HT-29 (cell line): ENCODE measurements at regions not wholly inside any gene's neighbourhood (a gene's known extent, or its start where the extent isn't known, plus 50 kb on each side); places are given as distances from the start of the nearest gene placed in this dataset.
A peak's percentile ranks its signal among the peaks of the same experiment; 100 is the strongest.
"Not testable (repeated sequence)": the region's sequence is repeated elsewhere in the genome, so short reads cannot be mapped to it uniquely, and the experiment has no call there.

Experiments
- DNase-seq: peaks from one replicate; pipeline ENCODE4 v3.0.0-alpha.2; 2015; ENCODE audit warnings: low spot score

- no peak for DNase-seq
Measured at GRCh38 chr5:156025656-156026055, 301.3 kb upstream of the SGCD start.

- DNase-seq = no peak
Measured at GRCh38 chr5:156031181-156031580, 295.8 kb upstream of the SGCD start.

DNA sequence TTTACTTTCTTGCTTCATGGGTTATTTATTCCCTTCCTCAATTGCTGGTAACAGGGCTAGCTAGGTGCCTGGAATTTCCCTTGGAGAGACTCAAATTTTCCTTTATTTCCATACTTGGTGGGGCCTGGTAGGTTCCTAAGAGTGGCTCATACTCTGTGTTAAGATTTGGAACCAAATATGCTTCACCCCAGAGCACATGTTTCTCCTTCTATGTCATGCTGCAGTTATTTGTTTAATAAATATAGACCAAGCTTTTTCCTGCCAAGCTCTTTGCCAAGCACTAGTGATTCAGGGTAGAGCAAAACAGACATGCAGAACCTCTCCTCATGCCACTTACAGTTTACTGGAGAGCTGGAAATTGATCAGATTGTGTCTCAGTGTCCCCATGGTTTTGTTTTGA, 290.3 kb upstream of the SGCD start:
- DNase-seq = no peak

DNA sequence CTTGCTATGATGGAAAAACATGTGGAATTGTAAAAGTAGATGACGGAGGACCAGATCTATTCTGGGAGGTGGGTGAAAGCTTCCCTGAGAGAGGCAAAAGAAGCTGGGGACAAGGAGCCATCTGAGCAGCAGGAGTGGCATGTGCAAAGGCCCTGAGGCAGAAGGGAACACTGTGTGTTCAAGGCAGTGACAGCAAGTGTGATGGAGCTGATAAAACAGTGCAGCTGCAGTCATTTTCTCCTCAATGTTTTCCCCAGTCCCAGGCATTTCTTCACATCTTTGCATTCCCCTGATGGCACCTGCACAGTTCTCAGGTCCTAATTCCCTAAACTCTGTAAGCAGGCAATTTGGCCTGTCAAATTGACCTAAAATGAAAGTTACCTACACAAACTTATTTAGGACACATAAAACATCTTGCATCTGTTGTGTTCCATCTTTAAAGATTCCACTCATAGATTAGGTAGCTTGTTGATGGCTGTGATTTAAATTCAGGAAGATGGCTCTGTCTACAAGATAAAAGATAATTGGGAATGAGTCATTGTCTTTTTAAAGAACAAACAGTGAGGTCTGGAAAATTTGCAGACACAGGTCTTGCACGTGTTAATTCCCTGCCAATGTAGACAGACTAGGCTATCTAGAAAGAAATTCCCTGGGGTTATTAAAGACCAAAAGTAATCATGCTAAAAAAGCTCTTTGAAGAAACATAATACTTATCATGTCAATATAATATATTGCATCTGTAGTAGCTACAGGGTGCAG, 289.6 kb upstream of the SGCD start:
- no peak for DNase-seq

DNA sequence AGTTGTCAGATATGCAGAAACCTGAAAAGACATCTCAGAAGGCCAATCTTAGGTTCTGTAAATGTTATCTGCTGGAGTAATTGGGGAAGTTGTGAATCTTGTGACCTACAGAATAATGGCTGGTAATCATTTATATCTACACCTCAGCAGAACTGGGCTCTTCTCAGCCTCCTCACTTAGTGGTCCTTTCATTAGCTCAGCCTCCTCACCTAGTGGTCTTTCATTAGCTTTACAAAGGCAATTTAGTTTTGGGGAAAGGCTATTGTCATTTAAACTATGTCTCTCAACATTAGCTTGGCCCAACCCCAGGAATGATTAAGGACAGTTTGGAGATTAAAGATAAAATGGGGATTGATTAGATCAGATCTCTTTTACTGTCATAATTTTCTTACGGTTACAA, 284.2 kb upstream of the SGCD start:
- DNase-seq = no peak

- DNase-seq = no peak
Measured at GRCh38 chr5:156043351-156043750, 283.6 kb upstream of the SGCD start.

DNA sequence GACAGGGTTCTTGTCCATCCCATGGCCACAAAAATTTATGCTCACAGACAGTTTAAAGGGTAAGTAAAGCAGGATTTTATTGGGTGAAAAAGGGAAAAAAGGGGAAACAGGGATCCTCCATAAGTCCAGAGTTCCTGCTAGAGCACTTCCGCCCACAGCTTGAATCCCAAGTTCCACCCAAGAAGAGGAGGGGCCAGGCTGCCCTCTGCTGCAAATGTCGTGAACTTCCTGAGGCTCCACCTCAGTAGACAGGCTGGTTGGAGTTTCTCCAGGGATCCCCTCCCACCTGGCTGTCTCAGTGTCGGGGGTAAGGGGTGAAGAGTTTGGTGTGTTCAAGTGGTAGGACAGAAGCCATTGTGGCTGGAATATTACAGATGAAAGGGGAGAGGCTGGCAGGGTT, 275.0 kb upstream of the SGCD start:
- DNase-seq = peak; percentile 28

DNA sequence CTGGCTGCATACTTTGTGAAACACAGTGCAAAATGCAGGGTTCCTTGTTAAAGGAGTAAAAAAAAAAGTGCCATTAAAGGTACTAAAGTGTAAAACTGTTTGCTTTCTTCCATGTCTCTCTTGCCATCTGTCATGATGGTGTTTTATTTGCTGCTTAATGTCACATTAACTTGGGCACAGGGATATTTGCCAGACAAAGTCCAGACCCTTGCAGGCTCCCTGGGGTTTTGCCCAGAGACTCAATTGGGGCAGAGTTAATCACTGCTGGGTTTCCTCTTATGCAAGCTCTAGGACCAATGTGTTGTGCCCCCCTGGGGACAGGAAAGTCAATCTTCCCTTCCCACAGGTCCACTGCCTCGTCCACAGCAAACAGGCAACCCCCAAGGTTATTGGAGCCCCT, 274.3 kb upstream of the SGCD start:
- DNase-seq = no peak

DNA sequence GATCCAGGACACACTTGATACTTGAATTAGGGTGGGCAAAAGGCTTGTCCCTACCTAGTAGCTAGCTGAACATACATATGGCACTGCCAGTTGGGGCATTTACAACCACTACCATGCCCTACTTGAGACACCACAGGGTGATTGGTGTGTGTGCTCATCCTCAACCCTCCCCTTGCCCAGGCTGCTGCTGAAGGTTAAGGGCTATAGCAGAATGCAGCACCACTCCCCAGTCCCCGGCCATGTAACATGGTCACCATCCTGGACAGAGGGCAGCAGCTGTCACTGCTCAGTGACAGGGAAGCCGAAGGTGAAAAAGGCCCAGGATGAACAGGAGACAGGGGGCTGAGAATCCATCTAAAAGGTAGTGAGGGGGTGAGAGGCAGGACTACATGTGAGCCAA, 273.9 kb upstream of the SGCD start:
- no peak for DNase-seq

DNA sequence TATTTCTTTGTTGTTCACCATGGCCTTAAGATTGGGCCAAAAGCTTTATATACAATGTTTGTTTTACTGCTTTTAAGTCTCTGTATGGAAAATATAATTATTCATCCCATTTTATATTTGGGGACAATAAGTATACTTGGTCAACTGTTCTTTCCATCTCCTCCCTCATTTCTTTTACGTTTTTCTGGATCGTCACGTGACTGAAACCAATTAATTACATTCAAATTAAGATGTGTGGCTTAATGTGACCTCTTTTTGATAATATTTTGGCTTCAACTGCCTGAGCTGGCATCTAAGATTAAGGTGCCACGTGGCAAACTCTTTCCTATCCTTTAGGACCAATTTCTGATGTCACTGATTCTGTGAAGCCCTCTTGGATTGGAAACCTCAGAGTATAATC, 250.1 kb upstream of the SGCD start:
- DNase-seq = no peak

DNA sequence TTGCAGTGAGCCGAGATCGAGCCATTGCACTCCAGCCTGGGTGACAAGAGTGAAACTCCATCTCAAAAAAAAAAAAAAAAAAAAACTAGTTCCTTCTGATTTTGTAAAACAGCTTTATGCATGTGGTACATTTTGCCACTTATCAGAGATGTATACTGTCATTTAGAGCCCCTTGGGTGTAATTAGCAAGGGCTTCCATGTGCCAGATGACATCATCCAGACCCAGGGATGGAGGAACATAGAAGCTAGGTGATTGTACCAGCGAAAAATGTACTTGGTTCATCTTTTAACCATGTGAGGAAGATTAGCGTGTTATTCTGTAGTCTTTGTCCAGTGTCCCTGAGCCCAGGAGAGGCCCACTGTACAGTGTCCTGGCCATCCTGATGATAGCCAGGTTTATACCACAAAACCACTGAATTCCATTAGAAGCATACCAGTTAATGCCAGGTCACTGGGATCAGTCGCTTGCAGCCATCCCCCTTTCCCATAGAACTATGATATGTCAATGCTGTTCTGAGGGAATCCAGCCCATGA, 239.3 kb upstream of the SGCD start:
- DNase-seq = no peak

- DNase-seq = not testable (repeated sequence)
Measured at GRCh38 chr5:156089955-156090940, 236.7 kb upstream of the SGCD start.

DNA sequence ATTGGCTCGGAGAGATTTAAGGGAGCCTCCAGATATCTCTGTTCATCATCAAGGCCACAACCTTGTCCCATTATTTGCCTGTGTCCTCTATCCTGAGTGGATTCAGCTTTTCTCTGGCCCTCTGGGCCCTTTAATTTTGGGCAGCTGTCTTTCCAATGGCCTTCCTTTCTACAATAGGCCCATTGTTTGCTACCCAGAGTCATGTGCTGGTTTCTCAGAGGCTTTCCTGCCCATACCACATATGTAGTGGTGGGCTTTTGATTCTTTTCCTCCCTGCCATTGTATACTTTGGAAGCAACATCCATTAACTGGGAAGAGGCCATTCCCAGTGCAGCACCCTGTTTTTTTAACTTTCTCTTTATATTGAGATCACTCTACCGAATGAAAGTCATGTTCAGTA, 233.9 kb upstream of the SGCD start:
- DNase-seq = no peak

DNA sequence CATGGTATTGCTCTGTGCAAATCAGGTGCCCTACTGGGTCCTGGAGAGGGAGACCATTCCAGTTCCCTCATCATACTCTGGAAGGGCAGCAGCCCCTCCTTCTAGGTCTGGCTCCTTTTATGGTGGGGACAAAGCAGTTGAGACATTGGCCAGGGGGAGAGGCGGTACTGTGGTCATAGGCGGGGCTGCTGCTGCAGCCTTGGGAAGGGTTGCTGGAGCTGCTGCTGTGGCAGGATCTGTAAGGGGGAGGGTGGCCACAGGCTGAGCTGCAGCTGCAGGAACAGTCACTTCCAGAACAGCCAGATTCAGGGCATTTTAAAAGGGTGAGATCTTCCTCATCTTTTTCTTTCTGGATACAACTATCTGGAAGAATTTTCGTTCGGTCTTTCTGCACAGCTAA, 233.0 kb upstream of the SGCD start:
- no peak for DNase-seq

DNA sequence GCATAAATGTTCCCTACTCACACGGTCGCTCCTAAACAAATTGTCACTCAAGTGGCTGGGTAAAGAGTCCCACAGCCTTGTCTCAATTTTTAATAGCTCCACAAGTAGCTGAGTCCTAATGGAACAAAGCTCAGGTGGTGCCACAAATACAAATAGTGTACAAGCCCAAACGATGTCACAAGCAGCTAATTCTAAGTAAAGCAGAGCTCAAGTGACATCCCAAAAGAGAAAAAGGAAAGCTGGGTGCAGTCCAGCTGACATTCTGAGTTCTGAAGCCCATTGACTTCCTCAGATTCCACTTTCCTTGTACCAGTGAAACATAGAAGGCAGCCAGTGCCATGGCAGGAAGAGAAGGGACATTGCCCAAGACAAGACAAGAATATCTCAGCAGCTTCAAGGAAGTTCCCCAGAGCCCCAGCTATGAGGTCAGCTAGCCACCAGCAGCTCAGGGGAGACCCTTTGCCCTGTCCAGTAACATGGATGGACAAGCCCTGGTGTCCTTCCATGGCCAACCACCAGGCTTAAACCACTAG, 231.2 kb upstream of the SGCD start:
- no peak for DNase-seq

GRCh38 chr5:156096259-156096658, 230.7 kb upstream of the SGCD start:
- DNase-seq = no peak

- DNase-seq = no peak
Measured at GRCh38 chr5:156103155-156103885, 223.6 kb upstream of the SGCD start.

- no peak for DNase-seq
Measured at GRCh38 chr5:156109317-156110023, 217.5 kb upstream of the SGCD start.

GRCh38 chr5:156119692-156120091, 207.3 kb upstream of the SGCD start:
- no peak for DNase-seq

DNA sequence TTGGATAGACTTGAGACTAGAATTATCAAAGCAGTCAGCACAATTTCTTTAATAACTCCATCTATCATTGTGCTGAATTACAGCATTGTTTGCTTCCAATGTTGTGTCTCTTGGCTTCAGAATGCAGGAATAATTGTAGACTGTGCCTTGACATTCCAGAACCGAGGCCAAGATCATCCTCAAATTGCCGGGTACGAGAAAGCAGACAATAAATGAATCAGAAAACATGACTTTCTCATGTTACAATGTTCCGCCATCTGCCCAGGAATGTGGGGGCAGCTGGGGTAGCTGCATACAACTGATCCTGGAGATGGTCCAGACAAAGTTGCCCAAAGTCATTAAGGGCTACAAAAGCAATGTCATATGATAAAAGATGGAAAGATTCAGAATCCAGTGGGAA, 206.2 kb upstream of the SGCD start:
- no peak for DNase-seq

GRCh38 chr5:156121234-156121633, 205.7 kb upstream of the SGCD start:
- DNase-seq = no peak
